B cell (primary cell): ENCODE measurements at regions not wholly inside any gene's neighbourhood (a gene's known extent, or its start where the extent isn't known, plus 50 kb on each side); places are given as distances from the start of the nearest gene placed in this dataset.
"Not testable (repeated sequence)": the region's sequence is repeated elsewhere in the genome, so short reads cannot be mapped to it uniquely, and the experiment has no call there.

Experiments used
- ATAC-seq: fragments of 200-7000 bp; cut with Tn5 transposase; one replicate; pipeline ENCODE4 v1.10.0; 2021; ENCODE audit warnings: low read depth, mild to moderate bottlenecking, moderate number of reproducible peaks, moderate library complexity
- CTCF ChIA-PET: fragments of 350-600 bp; sonication (Branson Sonifier 250); formaldehyde crosslinking; loops from one replicate; lab custom pipeline; 2021; ENCODE audit warnings: antibody characterized with exemption, inconsistent platforms; lab: Charles Lee
- POLR2A ChIA-PET: fragments of 350-600 bp; sonication (Branson Sonifier 250); formaldehyde crosslinking; loops from one replicate; lab custom pipeline; 2021; ENCODE audit warnings: antibody characterized with exemption; lab: Charles Lee
- DNase-seq: peaks from one replicate; pipeline ENCODE4 v3.0.0; 2013
- H2AFZ ChIP-seq: 2 replicates; pipeline ENCODE4 v1.6.1; 2012; ENCODE audit warnings: mild to moderate bottlenecking, low read depth, low read length; ENCODE audit not compliant: insufficient read depth, poor library complexity, severe bottlenecking
- H3K27ac ChIP-seq, 2 donors: 1 replicate in 1 of 2; 2 replicates in 1 of 2; pipeline ENCODE4 v1.5.1; 2012 to 2013; ENCODE audit warnings: low read length in 2 of 2, mild to moderate bottlenecking in 2 of 2, moderate library complexity in 1 of 2
- H3K27me3 ChIP-seq, 4 experiments: fragments of 200-600 bp in 1 of 4; sonication (generic) in 1 of 4; replicated peaks in 1 of 4; 1 replicate in 2 of 4; 2 replicates in 2 of 4; pipeline versions ENCODE4 v1.6.1 to v1.7.0; 2013 to 2016; ENCODE audit warnings: low read length in 3 of 4, mild to moderate bottlenecking in 2 of 4, mixed read lengths in 1 of 4, moderate library complexity in 1 of 4; ENCODE audit not compliant: insufficient read depth in 4 of 4, control insufficient read depth in 3 of 4; ENCODE audit errors: control extremely low read depth in 1 of 4
- H3K36me3 ChIP-seq, 2 experiments: replicated peaks in 1 of 2; 1 replicate in 1 of 2; 2 replicates in 1 of 2; pipeline versions ENCODE4 v1.6.1 to v1.7.1; 2013; ENCODE audit warnings: low read length in 1 of 2; ENCODE audit not compliant: insufficient read depth in 2 of 2, control insufficient read depth in 1 of 2; ENCODE audit errors: control extremely low read depth in 1 of 2, extremely low read depth in 1 of 2
- H3K4me1 ChIP-seq, 2 donors: fragments of 200-600 bp in 1 of 2; sonication (generic) in 1 of 2; 1 replicate in 1 of 2; 2 replicates in 1 of 2; pipeline versions ENCODE4 v1.5.1 to v1.6.1; 2013 to 2017; ENCODE audit warnings: low read length in 2 of 2; ENCODE audit not compliant: control insufficient read depth in 2 of 2, insufficient read depth in 2 of 2
- H3K4me2 ChIP-seq: replicated peaks from 2 replicates; pipeline ENCODE3; 2012; ENCODE audit warnings: mild to moderate bottlenecking, low read depth, low read length; ENCODE audit not compliant: poor library complexity, severe bottlenecking
- H3K4me3 ChIP-seq, 5 experiments: fragments of 200-600 bp in 1 of 5; sonication (generic) in 1 of 5; 1 replicate in 3 of 5; 2 replicates in 2 of 5; pipeline versions ENCODE4 v1.5.1 to v1.7.0; 2011 to 2016; ENCODE audit warnings: low read length in 4 of 5, mild to moderate bottlenecking in 4 of 5, low read depth in 2 of 5, control low read depth in 1 of 5, moderate library complexity in 1 of 5; ENCODE audit not compliant: insufficient read depth in 1 of 5; ENCODE audit errors: control extremely low read depth in 1 of 5, extremely low read depth in 1 of 5
- H3K79me2 ChIP-seq: fragments of 200-600 bp; sonication (generic); one replicate; pipeline ENCODE4 v1.6.0; 2016; ENCODE audit warnings: low read length; ENCODE audit not compliant: control insufficient read depth, insufficient read depth
- H3K9ac ChIP-seq: fragments of 200-600 bp; sonication (generic); 2 replicates; pipeline ENCODE4 v1.6.1; 2017; ENCODE audit warnings: mild to moderate bottlenecking, low read length, moderate library complexity
- H3K9me3 ChIP-seq, 3 donors: one replicate each; pipeline versions ENCODE4 v1.6.1 to v1.7.1; 2013; ENCODE audit warnings: low read length in 2 of 3; ENCODE audit not compliant: control insufficient read depth in 2 of 3, insufficient read depth in 1 of 3; ENCODE audit errors: control extremely low read depth in 1 of 3
- H4K20me1 ChIP-seq: 2 replicates; pipeline ENCODE4 v1.6.0; 2012; ENCODE audit warnings: mild to moderate bottlenecking, low read length; ENCODE audit not compliant: insufficient read depth, control insufficient read depth, poor library complexity, severe bottlenecking
- H3K27ac Mint-ChIP-seq: one replicate; pipeline ENCODE4 v1.8.0; 2021; ENCODE audit warnings: mixed read lengths
- H3K27me3 Mint-ChIP-seq: one replicate; pipeline ENCODE4 v1.8.0; 2021; ENCODE audit warnings: mixed read lengths
- H3K4me1 Mint-ChIP-seq: one replicate; pipeline ENCODE4 v1.8.0; 2021; ENCODE audit warnings: mixed read lengths
- H3K4me3 Mint-ChIP-seq: one replicate; pipeline ENCODE4 v1.8.0; 2021; ENCODE audit warnings: mixed read lengths
- H3K9me3 Mint-ChIP-seq: one replicate; pipeline ENCODE4 v1.8.0; 2022; ENCODE audit warnings: mixed read lengths; ENCODE audit not compliant: insufficient read depth
- CTCF ChIP-seq: fragments of 200-600 bp; IDR thresholded peaks from one replicate; pipeline ENCODE4 v1.8.0; 2022; ENCODE audit warnings: antibody characterized with exemption, mild to moderate bottlenecking
- EZH2 ChIP-seq: IDR thresholded peaks from 2 replicates; pipeline ENCODE4 v1.6.1; 2012; ENCODE audit warnings: borderline replicate concordance, low read depth, mild to moderate bottlenecking, moderate library complexity, low read length; ENCODE audit not compliant: insufficient read depth, poor library complexity, severe bottlenecking
- WGBS: methylation state at CpG from one replicate; pipeline ENCODE4 v1.1.5; 2013; ENCODE audit warnings: missing lambda C conversion rate; ENCODE audit not compliant: insufficient coverage; 5-methylcytosine and 5-hydroxymethylcytosine counted together
- intact Hi-C: fragments of 100-400 bp; cut with micrococcal nuclease; formaldehyde crosslinking; loops from one replicate; pipeline ENCODE4 v1.10.0; 2022

- DNase-seq, result no peak
- Mint-ChIP-seq H3K4me1 (peaks cover 6% of the 10 kb centered on the region), H3K27ac (no peak overlapping the region), H3K4me3 (no peak overlapping the region), H3K27me3 (peaks cover 56% of the 10 kb centered on the region), H3K9me3 (no peaks in the 10 kb centered on the region)
- Histone ChIP-seq H3K4me2 (no peak overlapping the region), H3K36me3 (no peaks in the 10 kb centered on the region), H3K4me1 (peaks cover 3 to 10% of the 10 kb centered on the region in 2 donors), H3K4me3 (no peak overlapping the region), H3K9me3 (no peaks in the 10 kb centered on the region), H3K79me2 (no peaks in the 10 kb centered on the region), H4K20me1 (no peaks in the 10 kb centered on the region), H3K9ac (no peak overlapping the region), H3K27ac (no peak overlapping the region), H3K27me3 (peaks cover 0 to 30% (median 8%) of the 10 kb centered on the region in 4 experiments), H2AFZ (no peak overlapping the region)
- TF ChIP-seq EZH2 (no peak), CTCF (no peak)
- 80% methylated on average over 1 of the region's 4 CpGs for WGBS
- CTCF ChIA-PET, result no interaction called here
- intact Hi-C loops, result no loop called here
- POLR2A ChIA-PET, result interaction anchor here (0.6 kb wide), 1 partner anchor 364 kb away, joined by 3 read pairs; no protein-coding TSS in a partner anchor
- no peak for ATAC-seq
Observed at GRCh38 chr9:129547063-129547462, 73.8 kb downstream of the C9orf50 start.

GRCh38 chr9:129545876-129546275 is 75.0 kb downstream of the C9orf50 start:
- H3K36me3 ChIP-seq, H3K4me3 Mint-ChIP-seq, intact Hi-C loops, H2AFZ ChIP-seq, H3K27ac Mint-ChIP-seq, POLR2A ChIA-PET, H3K4me2 ChIP-seq, H3K79me2 ChIP-seq, H4K20me1 ChIP-seq, H3K9me3 ChIP-seq, DNase-seq, H3K9ac ChIP-seq, H3K27ac ChIP-seq, ATAC-seq, H3K4me1 Mint-ChIP-seq, H3K9me3 Mint-ChIP-seq, H3K4me3 ChIP-seq: not testable (repeated sequence)
- 96% methylated on average over 5 of the region's 8 CpGs for WGBS
- peaks cover 49% of the 10 kb centered on the region for H3K27me3 Mint-ChIP-seq
- Histone ChIP-seq H3K27me3 (peaks cover 0 to 21% (median 8%) of the 10 kb centered on the region in 4 experiments), H3K4me1 (peaks cover 3 to 10% of the 10 kb centered on the region in 2 donors)
- CTCF ChIA-PET, result interaction anchor here (0.7 kb wide), 1 partner anchor 26 kb away, joined by 3 read pairs; no protein-coding TSS in a partner anchor
